DND-41 (cell line): ENCODE measurements at regions not wholly inside any gene's neighbourhood (a gene's known extent, or its start where the extent isn't known, plus 50 kb on each side); places are given as distances from the start of the nearest gene placed in this dataset.

Source experiments
- CTCF ChIP-seq: IDR thresholded peaks from 2 replicates; pipeline ENCODE4 v1.5.1; 2012; ENCODE audit warnings: borderline replicate concordance, low read length, moderate library complexity, mild to moderate bottlenecking; ENCODE audit not compliant: poor library complexity, severe bottlenecking; ENCODE audit errors: extremely low read depth
- EZH2 ChIP-seq: IDR thresholded peaks from 3 replicates; pipeline ENCODE4 v1.6.1; 2012; ENCODE audit warnings: borderline replicate concordance, low read depth, mild to moderate bottlenecking, moderate library complexity, low read length, inconsistent platforms; ENCODE audit not compliant: severe bottlenecking

- TF ChIP-seq CTCF (no peak), EZH2 (no peak)
Observed at GRCh38 chr4:35063031-35063570, 1181.2 kb downstream of the ARAP2 start.
